ENCODE measurements at regions not wholly inside any gene's neighbourhood (a gene's known extent, or its start where the extent isn't known, plus 50 kb on each side); places are given as distances from the start of the nearest gene placed in this dataset.

- no peak for DNase-seq
Observed at GRCh38 chr10:4214908-4215307, 429.9 kb upstream of the KLF6 start.

- no peak for DNase-seq
Observed at GRCh38 chr10:4213441-4213840, 428.4 kb upstream of the KLF6 start.

- no peak for DNase-seq
Observed at GRCh38 chr10:4212111-4212630, 427.2 kb upstream of the KLF6 start.

- DNase-seq = no peak
Observed at GRCh38 chr10:4208499-4208898, 423.5 kb upstream of the KLF6 start.

- DNase-seq = no peak
Observed at GRCh38 chr10:4205113-4205512, 420.1 kb upstream of the KLF6 start.

- no peak for DNase-seq
Observed at GRCh38 chr10:4202938-4203337, 417.9 kb upstream of the KLF6 start.

- DNase-seq = no peak
Observed at GRCh38 chr10:4201866-4202825, 417.1 kb upstream of the KLF6 start.

GRCh38 chr10:4199196-4199595, 414.2 kb upstream of the KLF6 start:
- DNase-seq = no peak

GRCh38 chr10:4198216-4198615, 413.2 kb upstream of the KLF6 start:
- DNase-seq = no peak

GRCh38 chr10:4197676-4198075, 412.7 kb upstream of the KLF6 start:
- no peak for DNase-seq

- no peak for DNase-seq
Observed at GRCh38 chr10:4196771-4197390, 411.9 kb upstream of the KLF6 start.

GRCh38 chr10:4196183-4196582, 411.2 kb upstream of the KLF6 start:
- no peak for DNase-seq

GRCh38 chr10:4195213-4195612, 410.2 kb upstream of the KLF6 start:
- no peak for DNase-seq

GRCh38 chr10:4194231-4194630, 409.2 kb upstream of the KLF6 start:
- no peak for DNase-seq

- no peak for DNase-seq
Observed at GRCh38 chr10:4191894-4192293, 406.9 kb upstream of the KLF6 start.

GRCh38 chr10:4191354-4191753, 406.3 kb upstream of the KLF6 start:
- DNase-seq = no peak

- DNase-seq = no peak
Observed at GRCh38 chr10:4190876-4191275, 405.9 kb upstream of the KLF6 start.

GRCh38 chr10:4189281-4189680, 404.3 kb upstream of the KLF6 start:
- no peak for DNase-seq

GRCh38 chr10:4188406-4188805, 403.4 kb upstream of the KLF6 start:
- no peak for DNase-seq

GRCh38 chr10:4186849-4187540, 402.0 kb upstream of the KLF6 start:
- no peak for DNase-seq

GRCh38 chr10:4183761-4184261, 398.8 kb upstream of the KLF6 start:
- no peak for DNase-seq

GRCh38 chr10:4181621-4182049, 396.6 kb upstream of the KLF6 start:
- DNase-seq = no peak

- DNase-seq = no peak
Observed at GRCh38 chr10:4181081-4181480, 396.1 kb upstream of the KLF6 start.

Measured in DMS79 treated with DMSO at 0.1 percent for 48 hours (cell line).